ENCODE measurements at regions not wholly inside any gene's neighbourhood (a gene's known extent, or its start where the extent isn't known, plus 50 kb on each side); places are given as distances from the start of the nearest gene placed in this dataset.

GRCh38 chr5:56680731-56681130, 134.6 kb upstream of the MAP3K1 start:
- TF ChIP-seq ZBTB20 (CRISPR knock-in tag; IDR thresholded peaks at IDR 0.05; ENCODE audit: borderline replicate concordance, low read depth): no peak
- no peak for TF ChIP-seq ZNF704 (CRISPR knock-in tag; IDR thresholded peaks at IDR 0.05; ENCODE audit: borderline replicate concordance)
- TF ChIP-seq REXO4 (CRISPR knock-in tag; IDR thresholded peaks at IDR 0.05; ENCODE audit: borderline replicate concordance): no peak
- no peak for TF ChIP-seq NFIB (CRISPR knock-in tag; IDR thresholded peaks at IDR 0.05; ENCODE audit: borderline replicate concordance)

All from HepG2 (cell line).